Testis (tissue), 2 donors: ENCODE measurements at regions not wholly inside any gene's neighbourhood (a gene's known extent, or its start where the extent isn't known, plus 50 kb on each side); places are given as distances from the start of the nearest gene placed in this dataset.

Experiments used
- CTCF ChIP-seq, 3 experiments: fragments of 450-650 bp in 2 of 3; fragments of 200-600 bp in 1 of 3; sonication (generic) in 1 of 3; IDR thresholded peaks; one replicate each; pipeline ENCODE4 v1.5.1; 2016 to 2019; ENCODE audit warnings: antibody characterized with exemption in 3 of 3, mild to moderate bottlenecking in 2 of 3, moderate library complexity in 1 of 3
- POLR2A ChIP-seq: fragments of 450-650 bp; IDR thresholded peaks from one replicate; pipeline ENCODE4 v1.6.1; 2017; ENCODE audit warnings: antibody characterized with exemption, mild to moderate bottlenecking, moderate library complexity

- TF ChIP-seq CTCF (IDR thresholded peaks at IDR 0.05) (no peak), POLR2A (no peak)
These were observed 474.1 kb downstream of the OMA1 start for GRCh38 chr1:58072450-58072849.
